KMS-11 (cell line): ENCODE measurements at regions not wholly inside any gene's neighbourhood (a gene's known extent, or its start where the extent isn't known, plus 50 kb on each side); places are given as distances from the start of the nearest gene placed in this dataset.

Experiments used
- H2AFZ ChIP-seq: fragments of 200-600 bp; sonication (generic); 2 replicates; pipeline ENCODE4 v1.6.1; 2016; ENCODE audit warnings: antibody characterized with exemption, mixed run types, low read depth
- H3K27ac ChIP-seq: fragments of 200-600 bp; sonication (generic); 2 replicates; pipeline ENCODE4 v1.6.1; 2016; ENCODE audit warnings: mild to moderate bottlenecking, mixed run types
- H3K27me3 ChIP-seq: fragments of 200-600 bp; sonication (generic); 2 replicates; pipeline ENCODE4 v1.6.1; 2017; ENCODE audit warnings: mild to moderate bottlenecking, low read depth, mixed run types, moderate library complexity; ENCODE audit not compliant: insufficient read depth
- H3K36me3 ChIP-seq: fragments of 200-600 bp; sonication (generic); 2 replicates; pipeline ENCODE4 v1.6.1; 2017; ENCODE audit warnings: mild to moderate bottlenecking, mixed run types; ENCODE audit not compliant: insufficient read depth
- H3K4me1 ChIP-seq: fragments of 200-600 bp; sonication (generic); 2 replicates; pipeline ENCODE4 v1.6.1; 2016; ENCODE audit warnings: mild to moderate bottlenecking, low read depth, mixed run types; ENCODE audit not compliant: poor library complexity, severe bottlenecking
- H3K4me2 ChIP-seq: fragments of 200-600 bp; sonication (generic); 2 replicates; pipeline ENCODE4 v1.7.0; 2016; ENCODE audit warnings: mild to moderate bottlenecking, mixed run types
- H3K4me3 ChIP-seq: fragments of 200-600 bp; sonication (generic); IDR thresholded peaks from 2 replicates; pipeline ENCODE4 v1.6.1; 2017; ENCODE audit warnings: low read depth, low read length, mixed read lengths; ENCODE audit not compliant: insufficient read depth
- H3K79me2 ChIP-seq: fragments of 200-600 bp; sonication (generic); 2 replicates; pipeline ENCODE4 v1.6.1; 2016; ENCODE audit warnings: low read depth, mixed run types; ENCODE audit not compliant: insufficient read depth
- H3K9ac ChIP-seq: fragments of 200-600 bp; sonication (generic); 2 replicates; pipeline ENCODE4 v1.6.1; 2016; ENCODE audit warnings: mild to moderate bottlenecking, mixed run types
- H4K20me1 ChIP-seq: fragments of 200-600 bp; sonication (generic); 2 replicates; pipeline ENCODE4 v1.6.1; 2016; ENCODE audit warnings: mild to moderate bottlenecking, mixed run types; ENCODE audit not compliant: insufficient read depth
- CTCF ChIP-seq: fragments of 200-600 bp; sonication (generic); conservative IDR thresholded peaks from 2 replicates; pipeline ENCODE4 v1.6.1; 2017; ENCODE audit warnings: low read depth, mild to moderate bottlenecking, antibody characterized with exemption, low read length, moderate library complexity, mixed read lengths

DNA sequence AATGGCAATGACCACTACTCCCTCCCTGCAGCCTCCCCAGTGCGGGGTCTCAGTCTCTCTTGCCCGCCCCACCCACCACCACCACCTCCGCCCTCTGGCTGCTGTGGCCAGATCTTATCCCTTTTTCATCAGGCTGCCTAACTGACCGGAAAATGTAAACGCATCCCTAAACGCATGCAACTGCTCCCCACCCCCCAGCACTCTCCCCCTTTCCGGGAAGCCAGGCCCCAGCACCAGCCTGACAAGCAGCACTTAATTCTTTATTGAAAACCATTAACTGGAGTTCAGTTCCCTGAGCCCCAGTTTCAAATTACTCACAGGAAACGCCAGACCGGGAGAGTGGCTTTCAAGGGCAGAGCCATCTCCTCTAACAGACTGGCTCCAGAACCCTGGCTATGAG is 147.7 kb downstream of the DMRTA2 start:
- Histone ChIP-seq H3K4me1 (no peaks in the 10 kb centered on the region), H3K36me3 (no peaks in the 10 kb centered on the region), H2AFZ (no peak overlapping the region), H4K20me1 (no peaks in the 10 kb centered on the region), H3K79me2 (no peaks in the 10 kb centered on the region), H3K4me3 (no peak overlapping the region), H3K9ac (no peak overlapping the region), H3K27me3 (no peaks in the 10 kb centered on the region), H3K27ac (no peak overlapping the region), H3K4me2 (no peak overlapping the region)
- TF ChIP-seq CTCF, result no peak

DNA sequence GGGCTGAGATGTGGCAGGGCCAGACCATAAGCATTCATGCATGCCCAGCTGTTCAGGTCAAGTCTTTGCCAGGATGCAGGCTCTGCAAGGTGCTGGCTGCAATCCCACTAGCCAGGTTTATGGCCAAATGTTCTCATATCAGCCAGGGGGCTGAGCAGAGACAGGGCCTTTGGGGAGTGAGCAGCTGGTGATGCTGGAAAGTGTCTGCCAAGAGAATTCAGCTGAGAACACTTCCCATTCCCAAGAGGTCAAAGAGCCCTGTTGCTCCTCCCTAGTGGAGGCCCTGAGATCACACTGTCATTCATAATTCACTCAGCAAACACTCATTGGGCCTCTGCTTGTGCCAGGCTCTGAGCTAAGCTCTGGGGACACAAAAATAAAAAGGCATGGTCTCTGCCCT is 150.3 kb downstream of the DMRTA2 start:
- no peaks in the 10 kb centered on the region for H3K79me2 ChIP-seq
- no peaks in the 10 kb centered on the region for H4K20me1 ChIP-seq
- no peak overlapping the region for H3K27ac ChIP-seq
- no peak overlapping the region for H3K4me2 ChIP-seq
- no peak for TF ChIP-seq CTCF
- H3K27me3 ChIP-seq, result no peaks in the 10 kb centered on the region
- H2AFZ ChIP-seq, result no peak overlapping the region
- H3K4me1 ChIP-seq, result no peaks in the 10 kb centered on the region
- H3K9ac ChIP-seq, result no peak overlapping the region
- H3K36me3 ChIP-seq, result no peaks in the 10 kb centered on the region
- H3K4me3 ChIP-seq, result no peak overlapping the region

DNA sequence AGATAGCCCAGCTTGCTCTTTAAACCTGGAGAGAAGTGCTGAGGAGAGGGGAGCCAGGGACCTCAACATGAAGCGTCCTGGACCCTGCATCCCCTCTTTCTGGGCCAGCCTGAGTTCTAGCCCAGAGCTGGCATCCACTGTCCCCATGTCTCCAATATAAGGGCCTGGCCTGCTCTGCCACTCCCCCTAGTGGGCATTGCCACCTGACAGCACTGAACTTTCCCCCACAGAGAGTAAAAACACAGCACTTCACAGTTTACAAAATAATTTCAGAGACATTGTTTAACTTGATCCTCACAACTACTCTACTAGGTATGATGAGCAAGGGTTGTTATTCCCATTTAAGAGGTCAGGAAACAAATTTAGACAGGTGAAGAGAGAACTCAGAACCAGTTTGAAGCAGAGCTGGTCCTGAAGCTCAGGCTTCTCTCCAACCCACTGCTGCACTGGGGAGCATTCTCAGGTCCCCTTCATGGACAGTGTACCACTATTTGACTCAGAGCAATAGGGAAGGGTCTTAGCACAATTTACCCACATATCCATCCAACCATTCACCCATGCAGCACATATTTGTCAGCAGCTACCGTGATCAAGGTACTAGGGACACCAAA is 151.2 kb downstream of the DMRTA2 start:
- Histone ChIP-seq H4K20me1 (no peaks in the 10 kb centered on the region), H3K4me3 (no peak overlapping the region), H3K4me2 (no peak overlapping the region), H3K79me2 (no peaks in the 10 kb centered on the region), H3K4me1 (no peaks in the 10 kb centered on the region), H3K36me3 (no peaks in the 10 kb centered on the region), H2AFZ (no peak overlapping the region), H3K27ac (no peak overlapping the region), H3K27me3 (no peaks in the 10 kb centered on the region), H3K9ac (no peak overlapping the region)
- peak; percentile 41; the same call in 1 of the 2 replicates for TF ChIP-seq CTCF

GRCh38 chr1:50271337-50271736 is 151.9 kb downstream of the DMRTA2 start:
- H3K79me2 ChIP-seq, result no peaks in the 10 kb centered on the region
- H3K36me3 ChIP-seq, result no peaks in the 10 kb centered on the region
- H2AFZ ChIP-seq, result no peak overlapping the region
- no peak overlapping the region for H3K4me3 ChIP-seq
- H3K27ac ChIP-seq, result no peak overlapping the region
- H3K4me2 ChIP-seq, result no peak overlapping the region
- no peak overlapping the region for H3K9ac ChIP-seq
- H3K4me1 ChIP-seq, result no peaks in the 10 kb centered on the region
- no peak for TF ChIP-seq CTCF
- H3K27me3 ChIP-seq, result no peaks in the 10 kb centered on the region
- H4K20me1 ChIP-seq, result no peaks in the 10 kb centered on the region
